ENCODE measurements at regions not wholly inside any gene's neighbourhood (a gene's known extent, or its start where the extent isn't known, plus 50 kb on each side); places are given as distances from the start of the nearest gene placed in this dataset.

DNA sequence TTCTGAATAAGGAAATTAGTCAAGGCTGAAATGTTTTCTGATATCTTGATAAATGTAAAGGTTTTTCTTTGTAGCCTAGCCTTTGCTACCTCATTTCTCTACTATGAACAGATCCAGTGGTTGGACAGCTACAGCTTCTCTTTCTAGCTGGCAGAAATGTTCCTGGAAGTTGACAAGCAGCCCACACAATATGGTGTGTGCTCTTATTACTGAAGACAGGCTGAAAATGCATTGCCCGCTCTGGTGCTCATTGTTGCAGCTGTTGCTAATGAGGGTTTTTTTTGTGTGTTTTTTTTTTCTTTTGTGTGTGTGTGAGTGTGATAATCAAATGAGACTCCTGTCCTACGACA lies 844.3 kb upstream of the SEMA6D start:
- Mint-ChIP-seq H3K36me3 (ENCODE audit: low read depth) (no peaks in the 10 kb centered on the region), H3K4me3 (no peak overlapping the region), H3K27ac (ENCODE audit: unreplicated experiment) (peak overlapping the region; percentile 24), H3K4me1 (peaks cover 20% of the 10 kb centered on the region), H3K9me3 (peaks cover 2% of the 10 kb centered on the region), H3K27me3 (ENCODE audit: low read depth) (no peaks in the 10 kb centered on the region)
- DNase-seq (ENCODE audit: low read depth, low spot score) = no peak
- TF ChIP-seq, protein P1, sequence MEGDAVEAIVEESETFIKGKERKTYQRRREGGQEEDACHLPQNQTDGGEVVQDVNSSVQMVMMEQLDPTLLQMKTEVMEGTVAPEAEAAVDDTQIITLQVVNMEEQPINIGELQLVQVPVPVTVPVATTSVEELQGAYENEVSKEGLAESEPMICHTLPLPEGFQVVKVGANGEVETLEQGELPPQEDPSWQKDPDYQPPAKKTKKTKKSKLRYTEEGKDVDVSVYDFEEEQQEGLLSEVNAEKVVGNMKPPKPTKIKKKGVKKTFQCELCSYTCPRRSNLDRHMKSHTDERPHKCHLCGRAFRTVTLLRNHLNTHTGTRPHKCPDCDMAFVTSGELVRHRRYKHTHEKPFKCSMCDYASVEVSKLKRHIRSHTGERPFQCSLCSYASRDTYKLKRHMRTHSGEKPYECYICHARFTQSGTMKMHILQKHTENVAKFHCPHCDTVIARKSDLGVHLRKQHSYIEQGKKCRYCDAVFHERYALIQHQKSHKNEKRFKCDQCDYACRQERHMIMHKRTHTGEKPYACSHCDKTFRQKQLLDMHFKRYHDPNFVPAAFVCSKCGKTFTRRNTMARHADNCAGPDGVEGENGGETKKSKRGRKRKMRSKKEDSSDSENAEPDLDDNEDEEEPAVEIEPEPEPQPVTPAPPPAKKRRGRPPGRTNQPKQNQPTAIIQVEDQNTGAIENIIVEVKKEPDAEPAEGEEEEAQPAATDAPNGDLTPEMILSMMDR (conservative IDR thresholded peaks at IDR 0.05) = no peak

DNA sequence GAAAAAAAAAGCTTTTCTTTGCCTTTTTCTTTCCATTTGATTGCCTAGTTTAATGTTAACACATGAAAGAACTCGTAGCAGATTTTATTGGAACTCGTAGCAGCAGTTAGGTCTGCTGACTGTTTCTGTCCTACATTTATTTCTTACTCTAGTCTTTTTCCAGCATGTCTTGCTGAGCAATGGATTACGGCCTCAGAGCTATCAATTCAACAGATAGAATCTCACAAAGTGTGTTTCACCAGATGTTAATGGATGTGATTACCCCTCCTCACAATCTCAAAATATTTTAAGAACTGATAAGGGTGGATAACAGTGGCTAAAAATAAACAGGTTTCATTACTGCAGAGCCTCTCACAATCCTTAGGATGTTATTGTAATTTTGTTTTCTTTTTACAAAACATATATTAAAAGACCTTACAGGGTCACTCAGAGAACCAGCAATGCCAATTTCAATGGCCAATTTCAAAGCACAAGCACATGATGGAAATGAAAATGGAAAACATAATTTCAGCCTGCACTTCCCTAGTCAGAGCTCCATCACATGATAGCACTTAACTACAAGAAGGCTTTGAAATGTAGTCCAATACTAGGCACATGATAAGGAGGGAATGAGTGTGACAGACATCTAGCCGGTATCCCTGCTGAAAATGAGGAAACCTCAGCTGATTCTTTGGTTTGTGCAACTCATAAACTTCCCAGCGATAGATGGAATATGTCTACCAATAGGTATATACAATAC lies 838.1 kb upstream of the SEMA6D start:
- no peak for DNase-seq (ENCODE audit: low read depth, low spot score)
- Mint-ChIP-seq H3K4me1 (no peaks in the 10 kb centered on the region), H3K27ac (ENCODE audit: unreplicated experiment) (no peak overlapping the region), H3K36me3 (ENCODE audit: low read depth) (no peaks in the 10 kb centered on the region), H3K27me3 (ENCODE audit: low read depth) (no peaks in the 10 kb centered on the region), H3K9me3 (peaks cover 2% of the 10 kb centered on the region), H3K4me3 (no peak overlapping the region)
- TF ChIP-seq, protein P1 (conservative IDR thresholded peaks at IDR 0.05) = no peak

DNA sequence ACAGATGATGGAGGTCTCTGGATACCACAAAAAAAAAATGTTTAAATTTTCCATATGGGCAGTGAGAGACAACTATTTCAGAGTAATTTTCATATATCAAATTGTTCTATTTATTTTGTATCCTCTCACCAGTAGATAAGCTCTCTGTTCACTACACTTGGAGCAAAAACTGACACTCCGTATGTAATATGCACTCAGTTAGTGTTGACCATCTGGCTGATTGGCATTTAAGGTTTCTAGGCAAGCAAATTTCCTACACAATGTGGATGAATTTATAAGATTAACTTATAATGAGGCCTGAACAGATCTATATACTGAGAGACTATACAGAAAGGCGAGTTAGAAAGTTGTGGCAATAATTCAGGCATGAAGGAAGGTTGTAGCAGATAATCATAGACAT lies 836.5 kb upstream of the SEMA6D start:
- Mint-ChIP-seq H3K9me3 (no peaks in the 10 kb centered on the region), H3K27me3 (ENCODE audit: low read depth) (no peaks in the 10 kb centered on the region), H3K36me3 (ENCODE audit: low read depth) (no peaks in the 10 kb centered on the region), H3K27ac (ENCODE audit: unreplicated experiment) (no peak overlapping the region), H3K4me1 (no peaks in the 10 kb centered on the region), H3K4me3 (no peak overlapping the region)
- DNase-seq (ENCODE audit: low read depth, low spot score) = no peak
- TF ChIP-seq, protein P1 (conservative IDR thresholded peaks at IDR 0.05) = no peak

DNA sequence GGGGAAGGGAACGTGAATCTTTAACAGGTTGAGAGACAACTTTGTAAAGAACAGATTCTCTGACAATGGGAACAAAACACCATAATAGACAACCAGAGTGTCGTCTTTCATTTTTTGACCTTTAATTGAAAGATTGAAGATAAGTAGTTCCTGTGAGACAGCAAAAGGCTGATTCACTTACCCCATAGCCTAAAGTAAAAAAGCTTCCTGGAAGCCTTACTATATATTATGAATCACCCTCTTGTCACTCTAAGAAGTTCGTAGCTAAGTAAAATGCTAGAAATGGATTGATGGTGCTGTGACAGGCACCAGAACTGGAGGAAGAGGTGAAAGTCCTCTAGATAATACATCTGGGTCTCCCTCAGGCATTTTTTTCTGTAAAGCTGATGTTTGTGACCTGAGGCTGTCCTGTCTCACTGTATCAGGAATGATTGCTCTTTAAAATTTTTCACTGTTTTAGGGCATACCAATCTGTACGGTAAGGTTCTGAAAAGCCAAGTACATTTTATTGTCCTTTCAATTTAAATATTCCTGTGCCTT lies 824.6 kb upstream of the SEMA6D start:
- H3K9me3 Mint-ChIP-seq = no peaks in the 10 kb centered on the region
- peaks cover 7% of the 10 kb centered on the region for H3K4me1 Mint-ChIP-seq
- no peaks in the 10 kb centered on the region for H3K36me3 Mint-ChIP-seq (ENCODE audit: low read depth)
- no peaks in the 10 kb centered on the region for H3K27me3 Mint-ChIP-seq (ENCODE audit: low read depth)
- DNase-seq (ENCODE audit: low read depth, low spot score) = no peak
- H3K27ac Mint-ChIP-seq (ENCODE audit: unreplicated experiment) = peak overlapping the region; percentile 27
- TF ChIP-seq, protein P1 (conservative IDR thresholded peaks at IDR 0.05) = no peak
- no peak overlapping the region for H3K4me3 Mint-ChIP-seq

DNA sequence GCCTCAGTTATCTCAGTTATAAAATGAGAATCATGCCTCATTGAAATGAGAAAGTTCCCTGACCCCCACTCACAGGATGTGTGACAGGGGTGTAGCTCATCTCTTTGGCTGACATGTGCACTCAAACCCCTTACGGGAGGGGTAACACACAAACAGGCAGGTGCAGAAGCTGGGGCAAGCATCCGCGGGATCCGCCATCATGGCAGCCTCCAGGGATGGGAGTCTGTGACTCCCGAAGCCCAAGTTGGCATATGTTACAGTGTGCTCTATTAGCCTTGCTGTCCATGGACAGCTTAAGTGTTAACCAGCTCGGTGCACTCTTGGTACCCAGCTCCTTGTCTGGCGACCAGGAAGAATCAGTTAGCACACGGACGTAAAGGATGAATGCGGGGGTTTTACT lies 822.7 kb upstream of the SEMA6D start:
- Mint-ChIP-seq H3K27me3 (ENCODE audit: low read depth) (no peaks in the 10 kb centered on the region), H3K9me3 (no peaks in the 10 kb centered on the region), H3K4me3 (no peak overlapping the region), H3K36me3 (ENCODE audit: low read depth) (no peaks in the 10 kb centered on the region), H3K4me1 (peaks cover 7% of the 10 kb centered on the region), H3K27ac (ENCODE audit: unreplicated experiment) (no peak overlapping the region)
- DNase-seq (ENCODE audit: low read depth, low spot score) = no peak
- TF ChIP-seq, protein P1 (conservative IDR thresholded peaks at IDR 0.05) = no peak
